Hepatocyte (in vitro differentiated cells): ENCODE measurements at regions not wholly inside any gene's neighbourhood (a gene's known extent, or its start where the extent isn't known, plus 50 kb on each side); places are given as distances from the start of the nearest gene placed in this dataset.

ENCODE experiments used
- DNase-seq: peaks from one replicate; pipeline ENCODE4 v3.0.0-alpha.2; 2016; ENCODE audit warnings: low spot score
- H2AFZ ChIP-seq: fragments of 200-600 bp; sonication (generic); 2 replicates; pipeline ENCODE4 v1.6.0; 2016; ENCODE audit warnings: antibody characterized with exemption, mild to moderate bottlenecking
- H3K27ac ChIP-seq: fragments of 200-600 bp; sonication (generic); 2 replicates; pipeline ENCODE4 v1.5.1; 2016; ENCODE audit warnings: mild to moderate bottlenecking
- H3K27me3 ChIP-seq: fragments of 200-600 bp; sonication (generic); 2 replicates; pipeline ENCODE4 v1.6.1; 2016
- H3K36me3 ChIP-seq: fragments of 200-600 bp; sonication (generic); replicated peaks from 2 replicates; pipeline ENCODE4 v1.5.1; 2016; ENCODE audit warnings: low read depth; ENCODE audit not compliant: insufficient read depth
- H3K4me1 ChIP-seq: fragments of 200-600 bp; sonication (generic); 2 replicates; pipeline ENCODE4 v1.5.1; 2016; ENCODE audit warnings: mild to moderate bottlenecking, moderate library complexity; ENCODE audit not compliant: insufficient read depth
- H3K4me2 ChIP-seq: fragments of 200-600 bp; sonication (generic); 2 replicates; pipeline ENCODE4 v1.6.0; 2016
- H3K4me3 ChIP-seq: fragments of 200-600 bp; sonication (generic); 2 replicates; pipeline ENCODE4 v1.5.1; 2016; ENCODE audit warnings: mild to moderate bottlenecking
- H3K79me2 ChIP-seq: fragments of 200-600 bp; sonication (generic); 2 replicates; pipeline ENCODE4 v1.6.0; 2017; ENCODE audit warnings: mild to moderate bottlenecking
- H3K9me2 ChIP-seq: fragments of 200-600 bp; sonication (generic); replicated peaks from 2 replicates; pipeline ENCODE4 v1.6.0; 2017; ENCODE audit warnings: mild to moderate bottlenecking; ENCODE audit not compliant: insufficient read depth
- H3K9me3 ChIP-seq: fragments of 200-600 bp; sonication (generic); 2 replicates; pipeline ENCODE4 v1.5.1; 2016; ENCODE audit warnings: low read depth, mild to moderate bottlenecking
- H4K20me1 ChIP-seq: fragments of 200-600 bp; sonication (generic); 2 replicates; pipeline ENCODE4 v1.6.0; 2016; ENCODE audit warnings: mild to moderate bottlenecking; ENCODE audit not compliant: insufficient read depth, poor library complexity, severe bottlenecking
- CTCF ChIP-seq: fragments of 200-600 bp; sonication (generic); IDR thresholded peaks from 2 replicates; pipeline ENCODE4 v1.5.1; 2016; ENCODE audit warnings: antibody characterized with exemption, mild to moderate bottlenecking; ENCODE audit not compliant: poor library complexity
- EZH2 ChIP-seq: fragments of 200-600 bp; sonication (generic); IDR thresholded peaks from 2 replicates; pipeline ENCODE4 v1.6.1; 2016; ENCODE audit warnings: antibody characterized with exemption, mild to moderate bottlenecking, borderline replicate concordance
- EZH2phosphoT487 ChIP-seq: fragments of 200-600 bp; sonication (generic); IDR thresholded peaks from one replicate; pipeline ENCODE4 v1.6.1; 2018; ENCODE audit warnings: antibody characterized with exemption, mild to moderate bottlenecking, low read depth, moderate library complexity; ENCODE audit not compliant: unreplicated experiment, severe bottlenecking
- WGBS: methylation state at CpG from one replicate; pipeline ENCODE4 v1.1.6; 2016; ENCODE audit warnings: low lambda C conversion rate; ENCODE audit errors: missing lambda C conversion rate; 5-methylcytosine and 5-hydroxymethylcytosine counted together

GRCh38 chr10:53135897-53136253 lies 363.3 kb upstream of the MBL2 start:
- no peaks in the 10 kb centered on the region for H3K36me3 ChIP-seq
- H3K27me3 ChIP-seq = no peaks in the 10 kb centered on the region
- H3K4me2 ChIP-seq = no peak overlapping the region
- H3K4me3 ChIP-seq = no peak overlapping the region
- no peak for DNase-seq
- WGBS = 92% methylated on average over 2 of the region's 2 CpGs
- no peak for TF ChIP-seq EZH2phosphoT487
- no peak for TF ChIP-seq EZH2
- no peak for TF ChIP-seq CTCF
- peaks cover 12% of the 10 kb centered on the region for H3K4me1 ChIP-seq
- H3K27ac ChIP-seq = no peak overlapping the region
- H3K79me2 ChIP-seq = no peaks in the 10 kb centered on the region
- H4K20me1 ChIP-seq = no peaks in the 10 kb centered on the region
- H3K9me3 ChIP-seq = no peaks in the 10 kb centered on the region
- H3K9me2 ChIP-seq = no peaks in the 10 kb centered on the region
- H2AFZ ChIP-seq = no peak overlapping the region

- H3K4me2 ChIP-seq = peak overlapping the region; percentile 46
- peaks cover 12% of the 10 kb centered on the region for H3K4me1 ChIP-seq
- H3K4me3 ChIP-seq = no peak overlapping the region
- H3K79me2 ChIP-seq = no peaks in the 10 kb centered on the region
- H3K27ac ChIP-seq = peak overlapping the region; percentile 30
- H3K9me3 ChIP-seq = no peaks in the 10 kb centered on the region
- WGBS = 78% methylated on average over 2 of the region's 2 CpGs
- no peak for TF ChIP-seq EZH2phosphoT487
- peak; percentile 18 for DNase-seq
- peak overlapping the region; percentile 24 for H2AFZ ChIP-seq
- H3K9me2 ChIP-seq = no peaks in the 10 kb centered on the region
- no peaks in the 10 kb centered on the region for H4K20me1 ChIP-seq
- H3K27me3 ChIP-seq = no peaks in the 10 kb centered on the region
- H3K36me3 ChIP-seq = no peaks in the 10 kb centered on the region
Measured at GRCh38 chr10:53135213-53135896, 362.8 kb upstream of the MBL2 start.

- 57% methylated on average over 4 of the region's 4 CpGs for WGBS
- H3K36me3 ChIP-seq = no peaks in the 10 kb centered on the region
- H3K4me2 ChIP-seq = no peak overlapping the region
- no peaks in the 10 kb centered on the region for H4K20me1 ChIP-seq
- H3K9me2 ChIP-seq = no peaks in the 10 kb centered on the region
- H3K27me3 ChIP-seq = no peaks in the 10 kb centered on the region
- H3K9me3 ChIP-seq = no peaks in the 10 kb centered on the region
- no peaks in the 10 kb centered on the region for H3K79me2 ChIP-seq
- no peak for TF ChIP-seq CTCF
- no peak for TF ChIP-seq EZH2
- no peak for TF ChIP-seq EZH2phosphoT487
- H3K4me1 ChIP-seq = peaks cover 12% of the 10 kb centered on the region
- no peak for DNase-seq
- H3K27ac ChIP-seq = no peak overlapping the region
- H3K4me3 ChIP-seq = no peak overlapping the region
- H2AFZ ChIP-seq = no peak overlapping the region
Measured at GRCh38 chr10:53134050-53134449, 361.5 kb upstream of the MBL2 start.

GRCh38 chr10:53130337-53130736 lies 357.8 kb upstream of the MBL2 start:
- Histone ChIP-seq H3K4me2 (no peak overlapping the region), H4K20me1 (no peaks in the 10 kb centered on the region), H3K27me3 (no peaks in the 10 kb centered on the region), H3K79me2 (no peaks in the 10 kb centered on the region), H3K36me3 (no peaks in the 10 kb centered on the region), H3K9me3 (no peaks in the 10 kb centered on the region), H3K4me1 (peaks cover 5% of the 10 kb centered on the region), H3K27ac (no peak overlapping the region), H3K9me2 (no peaks in the 10 kb centered on the region), H3K4me3 (no peak overlapping the region), H2AFZ (no peak overlapping the region)
- TF ChIP-seq CTCF (no peak), EZH2 (no peak), EZH2phosphoT487 (no peak)
- DNase-seq = no peak
